HAP-1 (cell line): ENCODE measurements at regions not wholly inside any gene's neighbourhood (a gene's known extent, or its start where the extent isn't known, plus 50 kb on each side); places are given as distances from the start of the nearest gene placed in this dataset.
"Not testable (repeated sequence)": the region's sequence is repeated elsewhere in the genome, so short reads cannot be mapped to it uniquely, and the experiment has no call there.

Experiments
- DNase-seq, 2 experiments: peaks; one replicate each; pipeline ENCODE4 v3.0.0-alpha.2; 2016 to 2020; ENCODE audit warnings: low spot score in 2 of 2
- H3K27me3 ChIP-seq: fragments of 250-450 bp; sonication (Bioruptor Pico); 2 replicates; pipeline ENCODE4 v1.5.1; 2020; ENCODE audit warnings: low read depth, mild to moderate bottlenecking, moderate library complexity
- H3K36me3 ChIP-seq: fragments of 250-450 bp; sonication (Bioruptor Pico); replicated peaks from 2 replicates; pipeline ENCODE4 v1.5.1; 2020; ENCODE audit warnings: mild to moderate bottlenecking
- H3K4me1 ChIP-seq: fragments of 250-450 bp; sonication (Bioruptor Pico); 2 replicates; pipeline ENCODE4 v1.5.1; 2020; ENCODE audit warnings: mild to moderate bottlenecking
- H3K4me3 ChIP-seq: fragments of 250-450 bp; sonication (Bioruptor Pico); 2 replicates; pipeline ENCODE4 v1.5.1; 2020; ENCODE audit warnings: mild to moderate bottlenecking, moderate library complexity
- H3K9me3 ChIP-seq: fragments of 250-450 bp; sonication (Bioruptor Pico); 2 replicates; pipeline ENCODE4 v1.5.1; 2020; ENCODE audit warnings: mild to moderate bottlenecking, moderate library complexity
- in situ Hi-C: fragments of 300-500 bp; cut with MboI; formaldehyde crosslinking; loops from 3 replicates; pipeline ENCODE4 v1.14.3; 2020; ENCODE audit warnings: low sequenced_read_pairs, inconsistent platforms, mixed read lengths

- 0 out of 2 replicates have a peak, but pooled peaks cover 3% of the 10 kb centered on the region for H3K9me3 ChIP-seq
- peaks cover 9% of the 10 kb centered on the region; the same call in 1 of the 2 replicates for H3K4me1 ChIP-seq
- no peaks in the 10 kb centered on the region for H3K27me3 ChIP-seq
- in situ Hi-C loops: no loop called here
- no peaks in the 10 kb centered on the region for H3K36me3 ChIP-seq
- DNase-seq: no peak
- H3K4me3 ChIP-seq: no peak overlapping the region
These were observed 352.5 kb downstream of the CD83 start for GRCh38 chr6:14470101-14470500.

- H3K9me3 ChIP-seq: 0 out of 2 replicates have a peak, but pooled peaks cover 3% of the 10 kb centered on the region
- in situ Hi-C loops: no loop called here
- H3K4me3 ChIP-seq: no peak overlapping the region
- DNase-seq: no peak
- peaks cover 9% of the 10 kb centered on the region; the same call in 1 of the 2 replicates for H3K4me1 ChIP-seq
- no peaks in the 10 kb centered on the region for H3K27me3 ChIP-seq
- no peaks in the 10 kb centered on the region for H3K36me3 ChIP-seq
These were observed 353.1 kb downstream of the CD83 start for GRCh38 chr6:14470671-14471070.

- no peaks in the 10 kb centered on the region for H3K36me3 ChIP-seq
- H3K9me3 ChIP-seq: 0 out of 2 replicates have a peak, but pooled peaks cover 3% of the 10 kb centered on the region
- H3K27me3 ChIP-seq: no peaks in the 10 kb centered on the region
- H3K4me1 ChIP-seq: peaks cover 6% of the 10 kb centered on the region; the same call in 1 of the 2 replicates
- no peak overlapping the region for H3K4me3 ChIP-seq
- DNase-seq: no peak
- in situ Hi-C loops: no loop called here
These were observed 354.8 kb downstream of the CD83 start for GRCh38 chr6:14472255-14472985.

- in situ Hi-C loops: no loop called here
- Histone ChIP-seq H3K4me3 (no peak overlapping the region), H3K27me3 (no peaks in the 10 kb centered on the region), H3K9me3 (0 out of 2 replicates have a peak, but pooled peaks cover 3% of the 10 kb centered on the region), H3K4me1 (0 out of 2 replicates have a peak, but pooled peaks cover 6% of the 10 kb centered on the region), H3K36me3 (no peaks in the 10 kb centered on the region)
- DNase-seq: no peak
These were observed 355.4 kb downstream of the CD83 start for GRCh38 chr6:14472986-14473337.

- in situ Hi-C loops: no loop called here
- Histone ChIP-seq H3K9me3 (0 out of 2 replicates have a peak, but pooled peaks cover 3% of the 10 kb centered on the region), H3K4me3 (no peak overlapping the region), H3K27me3 (no peaks in the 10 kb centered on the region), H3K4me1 (no peaks in the 10 kb centered on the region), H3K36me3 (no peaks in the 10 kb centered on the region)
- no peak for DNase-seq
These were observed 357.2 kb downstream of the CD83 start for GRCh38 chr6:14474816-14475215.

GRCh38 chr6:14475306-14475705, 357.7 kb downstream of the CD83 start:
- in situ Hi-C loops: no loop called here
- Histone ChIP-seq H3K4me1 (no peaks in the 10 kb centered on the region), H3K36me3 (no peaks in the 10 kb centered on the region), H3K9me3 (0 out of 2 replicates have a peak, but pooled peaks cover 3% of the 10 kb centered on the region), H3K27me3 (no peaks in the 10 kb centered on the region), H3K4me3 (no peak overlapping the region)
- no peak for DNase-seq

GRCh38 chr6:14476793-14477531, 359.4 kb downstream of the CD83 start:
- in situ Hi-C loops: no loop called here
- Histone ChIP-seq H3K9me3 (0 out of 2 replicates have a peak, but pooled peaks cover 3% of the 10 kb centered on the region), H3K27me3 (no peaks in the 10 kb centered on the region), H3K4me1 (no peaks in the 10 kb centered on the region), H3K4me3 (no peak overlapping the region), H3K36me3 (no peaks in the 10 kb centered on the region)
- no peak for DNase-seq

- no peaks in the 10 kb centered on the region for H3K36me3 ChIP-seq
- in situ Hi-C loops: no loop called here
- no peaks in the 10 kb centered on the region for H3K27me3 ChIP-seq
- H3K4me3 ChIP-seq: no peak overlapping the region
- DNase-seq: no peak
- 0 out of 2 replicates have a peak, but pooled peaks cover 3% of the 10 kb centered on the region for H3K9me3 ChIP-seq
- H3K4me1 ChIP-seq: no peaks in the 10 kb centered on the region
These were observed 360.0 kb downstream of the CD83 start for GRCh38 chr6:14477559-14477958.

GRCh38 chr6:14478381-14479225, 361.0 kb downstream of the CD83 start:
- Histone ChIP-seq H3K27me3 (no peaks in the 10 kb centered on the region), H3K4me1 (no peaks in the 10 kb centered on the region), H3K4me3 (no peak overlapping the region), H3K36me3 (no peaks in the 10 kb centered on the region), H3K9me3 (no peaks in the 10 kb centered on the region)
- no peak for DNase-seq
- in situ Hi-C loops: no loop called here

GRCh38 chr6:14481946-14482345, 364.4 kb downstream of the CD83 start:
- H3K36me3 ChIP-seq, H3K4me1 ChIP-seq, DNase-seq, H3K4me3 ChIP-seq, H3K27me3 ChIP-seq, in situ Hi-C loops, H3K9me3 ChIP-seq: not testable (repeated sequence)

GRCh38 chr6:14487625-14488024, 370.1 kb downstream of the CD83 start:
- H3K36me3 ChIP-seq: no peaks in the 10 kb centered on the region

GRCh38 chr6:14488180-14488579, 370.6 kb downstream of the CD83 start:
- in situ Hi-C loops: no loop called here
- H3K9me3 ChIP-seq: no peaks in the 10 kb centered on the region
- H3K4me3 ChIP-seq: no peak overlapping the region

More at GRCh38 chr6:14487625-14488024, 370.1 kb downstream of the CD83 start:
- in situ Hi-C loops: no loop called here
- no peak for DNase-seq
- no peaks in the 10 kb centered on the region for H3K27me3 ChIP-seq
- H3K4me1 ChIP-seq: no peaks in the 10 kb centered on the region; the same call in 1 of the 2 replicates
- H3K9me3 ChIP-seq: no peaks in the 10 kb centered on the region
- H3K4me3 ChIP-seq: no peak overlapping the region

GRCh38 chr6:14489445-14489844, 371.9 kb downstream of the CD83 start:
- Histone ChIP-seq H3K27me3 (no peaks in the 10 kb centered on the region), H3K36me3 (no peaks in the 10 kb centered on the region), H3K9me3 (no peaks in the 10 kb centered on the region), H3K4me1 (no peaks in the 10 kb centered on the region; the same call in 1 of the 2 replicates), H3K4me3 (no peak overlapping the region)
- in situ Hi-C loops: no loop called here
- no peak for DNase-seq

More at GRCh38 chr6:14488180-14488579, 370.6 kb downstream of the CD83 start:
- no peak for DNase-seq
- no peaks in the 10 kb centered on the region for H3K27me3 ChIP-seq
- no peaks in the 10 kb centered on the region for H3K36me3 ChIP-seq
- H3K4me1 ChIP-seq: no peaks in the 10 kb centered on the region; the same call in 1 of the 2 replicates
